ENCODE measurements at regions not wholly inside any gene's neighbourhood (a gene's known extent, or its start where the extent isn't known, plus 50 kb on each side); places are given as distances from the start of the nearest gene placed in this dataset.

DNA sequence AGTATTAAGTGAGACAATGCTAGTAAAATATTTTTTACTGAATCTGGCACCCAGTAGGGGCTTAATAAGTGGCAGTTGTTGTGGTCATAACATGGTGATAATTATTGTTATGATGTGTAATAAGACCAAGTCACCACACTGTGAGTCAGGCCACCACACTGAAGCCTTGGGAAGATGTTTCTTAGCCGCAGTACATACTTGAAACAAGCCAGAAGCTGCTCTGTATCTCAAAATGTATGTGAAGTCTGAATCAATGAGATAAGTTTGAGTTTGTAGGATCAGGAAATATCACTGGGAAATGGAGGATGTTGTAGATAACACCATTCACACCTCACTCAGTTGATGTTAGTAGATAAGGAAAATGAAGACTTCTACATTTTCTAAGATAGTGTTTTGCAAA, 51.3 kb upstream of the PTPN3 start:
- no peak for DNase-seq

DNA sequence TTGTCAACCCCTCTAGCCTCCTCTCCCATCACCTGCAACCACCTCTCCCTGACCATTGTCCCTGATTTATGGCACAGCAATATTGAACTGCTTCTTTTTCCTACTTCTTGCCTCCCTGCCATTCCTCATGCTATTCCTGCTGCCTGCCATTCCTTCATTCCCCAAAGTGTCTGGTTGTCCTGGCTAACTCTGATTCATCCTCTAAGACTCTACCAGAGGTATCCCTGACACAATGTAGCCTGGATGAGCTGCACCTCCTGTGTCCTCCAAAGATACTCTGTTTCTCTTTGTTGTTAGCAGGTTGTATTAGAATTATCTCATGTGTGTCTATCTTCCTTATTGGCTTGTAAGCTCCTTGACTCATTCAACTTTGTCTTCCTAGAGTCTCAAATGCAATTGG, 53.5 kb upstream of the PTPN3 start:
- peak; percentile 76 for DNase-seq

DNA sequence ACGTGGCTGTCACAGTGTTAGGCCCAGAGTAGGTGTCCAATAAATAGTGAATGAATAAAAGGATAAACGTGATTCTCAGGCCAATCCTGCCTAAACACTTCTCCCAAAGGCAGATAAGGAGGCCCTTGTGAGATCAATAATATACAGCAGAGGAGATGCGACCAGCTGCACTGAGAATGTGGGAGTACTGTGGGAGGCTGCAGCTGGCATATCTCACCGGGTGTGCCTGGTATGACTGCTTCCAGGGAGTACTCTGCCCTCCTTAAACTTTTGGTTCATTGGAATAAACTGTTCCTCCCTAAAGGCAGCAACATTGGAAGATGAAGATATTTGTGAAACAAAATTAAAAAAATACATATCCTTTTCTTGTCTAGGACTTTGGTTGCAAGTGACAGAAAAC, 57.1 kb upstream of the PTPN3 start:
- DNase-seq: no peak

DNA sequence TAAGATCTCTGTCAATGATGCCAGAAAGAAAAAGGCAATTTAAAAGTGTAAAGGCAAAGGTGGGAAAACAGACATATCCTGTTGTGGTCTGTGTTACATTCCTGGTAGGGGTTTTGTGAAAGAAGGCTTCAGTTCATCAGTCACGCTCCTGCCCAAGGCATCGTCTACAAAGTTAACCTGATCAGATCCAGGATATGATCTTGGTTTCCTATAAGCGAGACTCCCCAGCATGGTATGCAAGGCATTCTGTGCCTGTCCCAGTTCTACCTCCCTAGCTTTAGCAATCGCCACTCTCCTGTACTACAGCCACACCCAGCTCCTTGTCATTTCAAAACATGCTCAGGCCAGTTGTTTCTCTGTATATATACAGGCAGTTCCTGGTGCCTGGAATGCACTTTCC, 58.0 kb upstream of the PTPN3 start:
- DNase-seq: peak; percentile 97

DNA sequence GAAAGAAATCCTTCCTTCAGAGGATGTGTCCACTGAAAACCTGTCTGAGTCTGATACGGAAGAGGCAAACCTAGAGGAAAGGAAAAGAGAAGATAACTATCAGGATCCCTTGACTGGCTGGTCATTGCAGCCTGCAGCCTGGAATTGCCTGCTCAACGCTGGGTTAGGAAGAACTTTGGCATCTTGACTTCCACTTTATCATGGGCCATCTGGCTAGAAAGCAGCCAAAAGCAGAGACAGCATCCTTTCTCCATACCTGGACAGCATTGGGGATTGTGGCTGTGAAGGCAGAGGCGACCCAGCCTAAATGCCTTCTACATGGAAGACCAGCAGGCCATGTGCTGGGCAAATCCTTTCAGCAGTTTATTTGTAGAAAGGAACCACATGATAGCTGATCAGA, 58.7 kb upstream of the PTPN3 start:
- peak; percentile 72 for DNase-seq

DNA sequence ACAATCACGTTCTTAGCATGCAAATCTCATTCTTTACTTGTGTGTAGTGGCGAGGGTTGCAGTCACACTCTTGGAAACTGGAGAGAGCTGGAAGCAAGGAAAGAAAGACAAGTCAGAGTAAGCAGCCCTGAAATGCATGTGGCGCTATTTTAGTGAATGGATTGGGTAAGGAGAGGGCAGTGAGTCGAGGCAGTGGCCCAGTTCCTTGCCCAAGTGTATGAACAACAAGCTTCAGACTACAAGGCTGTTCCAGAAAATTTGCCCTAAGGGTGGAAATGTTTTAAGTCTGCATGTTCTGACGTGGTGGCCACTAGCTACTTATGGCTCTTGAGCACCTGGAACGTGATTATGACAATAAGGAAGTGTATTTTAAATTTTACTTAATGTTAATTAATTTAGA, 59.4 kb upstream of the PTPN3 start:
- no peak for DNase-seq

DNA sequence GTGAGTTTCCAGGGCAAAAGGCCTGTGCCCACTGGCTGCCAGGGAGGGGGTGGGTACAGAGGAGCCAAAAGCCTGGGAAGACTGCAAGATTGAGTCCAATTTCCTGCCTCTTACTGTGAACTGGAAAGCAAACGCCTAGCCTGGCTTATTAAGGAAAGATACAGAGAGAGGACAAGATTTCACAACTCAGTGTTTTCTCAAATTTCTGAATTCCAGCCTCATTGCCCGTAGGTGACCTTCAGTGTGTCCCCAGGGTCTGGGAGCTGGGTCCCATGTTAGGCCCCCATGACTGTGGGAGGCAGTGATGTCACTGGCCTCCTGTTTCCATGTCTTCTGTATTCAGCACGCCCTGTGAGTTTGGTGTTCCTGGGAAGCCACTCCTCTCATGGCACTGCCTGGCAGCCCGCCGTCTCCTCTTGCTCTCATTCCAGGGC, 60.6 kb upstream of the PTPN3 start:
- DNase-seq: no peak

DNA sequence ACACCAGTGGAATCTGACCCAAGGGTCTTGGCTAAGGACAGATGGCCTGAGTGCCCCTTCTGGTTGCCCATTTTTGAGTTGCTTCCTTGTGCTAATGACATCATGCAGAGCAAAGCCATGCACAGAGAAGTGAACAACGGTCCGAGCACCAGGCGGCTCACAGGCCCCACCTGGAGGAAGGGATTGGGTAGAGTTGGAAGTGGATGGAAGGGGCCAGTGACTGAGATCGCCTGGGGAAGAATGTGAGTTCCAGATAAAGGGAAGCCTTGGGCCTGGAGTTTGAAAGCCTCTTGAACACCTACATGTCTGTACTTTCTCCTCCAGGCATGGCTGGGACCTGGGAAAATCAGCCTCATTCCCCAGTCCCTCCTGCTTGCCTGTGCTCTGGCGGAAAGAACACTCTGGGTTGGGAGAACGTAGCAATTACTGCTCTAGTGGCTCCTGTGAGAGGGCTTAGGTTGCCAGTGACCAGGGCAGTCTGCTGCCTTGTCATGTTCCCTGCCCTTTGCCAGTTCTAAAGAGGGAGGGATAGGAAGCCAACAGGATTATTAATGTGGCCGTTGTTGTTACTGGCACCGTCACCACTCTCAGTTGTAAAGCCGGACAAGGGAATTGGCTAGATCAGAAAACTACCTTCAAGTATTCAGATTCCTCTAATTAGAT, 62.5 kb upstream of the PTPN3 start:
- DNase-seq: peak; percentile 96

DNA sequence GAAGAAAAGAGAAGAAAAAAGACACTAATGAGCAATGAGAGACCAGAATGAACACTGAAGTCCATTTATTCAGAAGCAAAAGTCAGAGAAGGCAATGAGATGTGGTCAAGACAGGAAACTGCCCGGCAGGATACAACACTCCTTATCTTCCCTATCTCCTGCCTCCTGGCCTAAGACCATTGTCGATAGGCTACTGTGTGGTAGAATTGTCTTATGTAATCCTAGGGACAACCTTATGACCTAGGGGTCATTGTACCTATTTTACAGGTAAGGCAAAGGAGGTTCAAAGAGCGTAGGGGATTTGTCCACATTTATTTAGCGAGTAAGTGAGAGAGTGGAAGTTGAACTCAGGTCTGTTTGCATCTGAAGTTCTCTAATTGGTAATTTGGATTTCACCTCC, 63.0 kb upstream of the PTPN3 start:
- DNase-seq: no peak

DNA sequence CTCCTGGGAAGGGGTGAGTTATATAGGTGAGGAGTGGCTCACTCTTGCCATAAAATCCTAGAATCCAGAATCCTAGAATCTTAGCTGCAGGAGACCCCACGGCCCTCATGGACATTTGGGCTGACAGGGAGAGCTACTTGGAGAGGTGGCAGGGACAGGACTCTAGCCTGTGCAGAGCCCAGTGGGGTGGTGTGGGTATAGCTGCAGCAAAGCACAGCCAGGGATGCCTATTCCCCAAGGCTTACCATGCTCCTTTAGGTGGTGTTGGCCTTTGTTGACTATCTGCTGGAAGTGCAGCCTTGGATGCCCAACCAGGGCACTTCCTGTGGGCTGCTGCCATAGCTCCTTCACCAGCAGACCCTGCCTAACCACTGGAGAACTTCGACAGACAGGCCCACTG, 70.0 kb upstream of the PTPN3 start:
- DNase-seq: no peak

DNA sequence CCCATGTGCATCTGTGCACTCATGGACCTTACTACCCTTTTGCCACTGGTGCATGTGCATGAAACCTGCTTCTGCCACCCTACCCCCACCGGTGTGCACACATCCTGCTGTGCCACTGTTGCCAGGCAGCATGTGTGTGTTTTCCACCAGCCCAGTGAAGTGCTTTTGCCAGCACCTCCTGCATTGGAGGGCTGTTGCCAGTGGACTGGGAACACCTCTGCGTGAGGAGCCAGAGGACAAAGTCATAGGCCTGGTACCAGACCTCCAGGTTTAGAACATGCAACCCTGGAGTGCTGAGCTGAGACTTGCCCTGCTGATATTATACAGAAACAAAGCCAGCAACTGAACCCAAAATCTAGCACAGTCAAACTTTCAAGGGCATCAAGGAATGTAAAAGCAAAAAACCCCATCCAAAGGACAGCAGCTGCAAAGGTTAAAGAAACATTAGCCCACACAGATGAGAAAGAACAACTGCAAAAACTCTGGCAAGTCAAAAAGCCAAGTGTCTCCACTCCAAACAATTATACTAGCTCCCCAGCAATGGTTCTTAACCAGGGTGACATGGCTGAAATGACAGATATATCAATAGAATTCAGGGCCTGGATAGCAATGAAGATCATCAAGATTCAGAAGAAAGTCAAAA, 70.6 kb upstream of the PTPN3 start:
- DNase-seq: no peak

DNA sequence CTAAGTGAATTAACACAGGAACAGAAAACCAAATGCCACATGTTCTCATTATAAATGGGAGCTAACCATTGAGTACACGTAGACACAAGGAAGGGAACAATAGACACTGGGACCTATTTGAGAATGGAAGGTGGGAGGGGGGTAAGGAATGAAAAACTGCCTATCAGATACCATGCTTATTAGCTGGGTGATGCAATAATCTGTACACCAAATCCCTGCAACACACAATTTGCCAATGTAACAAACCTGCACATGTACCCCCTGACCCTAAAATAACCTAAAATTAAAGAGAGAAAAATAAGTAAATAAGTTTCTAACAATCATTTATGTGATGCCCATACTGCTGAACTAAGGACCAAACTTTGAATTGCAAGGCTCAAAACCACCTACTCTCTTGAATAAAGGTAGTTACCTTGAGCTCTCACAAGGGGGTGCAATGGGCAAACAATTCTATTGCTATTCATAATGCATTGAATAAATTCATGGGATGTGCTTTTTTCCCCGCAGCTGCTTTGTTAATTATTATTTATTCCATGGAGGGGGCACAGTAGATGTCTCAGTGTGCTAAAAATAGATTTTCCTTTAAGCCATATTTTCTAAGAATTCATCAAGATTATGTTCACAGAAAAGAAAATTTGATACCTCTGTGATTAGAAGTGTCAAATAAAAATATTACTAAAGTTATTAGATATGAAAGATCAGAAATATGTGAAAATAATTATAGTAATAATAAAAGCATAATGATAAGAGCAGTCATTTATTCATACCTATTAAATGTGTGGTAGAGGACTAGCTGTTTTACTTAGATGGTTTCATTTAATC, 76.2 kb upstream of the PTPN3 start:
- DNase-seq: no peak

DNA sequence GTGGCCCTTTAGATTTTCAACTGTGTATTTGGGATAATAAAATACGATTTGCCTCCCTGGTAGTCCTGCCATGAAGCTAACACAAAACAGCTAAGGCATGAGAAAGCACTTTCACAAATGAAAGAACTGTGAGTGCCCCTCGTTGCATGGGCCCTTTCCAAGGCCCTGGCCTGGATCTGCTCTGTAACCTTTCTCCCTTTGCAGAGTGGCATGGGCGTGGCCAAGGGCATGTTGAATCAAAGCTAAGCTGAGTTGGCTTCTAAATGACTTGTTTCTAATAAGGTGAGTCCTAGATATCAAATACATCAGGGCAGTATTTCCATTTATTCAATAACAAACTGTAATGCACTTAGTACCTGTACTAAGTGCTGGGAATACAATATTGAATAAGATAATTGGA, 78.7 kb upstream of the PTPN3 start:
- DNase-seq: no peak

DNA sequence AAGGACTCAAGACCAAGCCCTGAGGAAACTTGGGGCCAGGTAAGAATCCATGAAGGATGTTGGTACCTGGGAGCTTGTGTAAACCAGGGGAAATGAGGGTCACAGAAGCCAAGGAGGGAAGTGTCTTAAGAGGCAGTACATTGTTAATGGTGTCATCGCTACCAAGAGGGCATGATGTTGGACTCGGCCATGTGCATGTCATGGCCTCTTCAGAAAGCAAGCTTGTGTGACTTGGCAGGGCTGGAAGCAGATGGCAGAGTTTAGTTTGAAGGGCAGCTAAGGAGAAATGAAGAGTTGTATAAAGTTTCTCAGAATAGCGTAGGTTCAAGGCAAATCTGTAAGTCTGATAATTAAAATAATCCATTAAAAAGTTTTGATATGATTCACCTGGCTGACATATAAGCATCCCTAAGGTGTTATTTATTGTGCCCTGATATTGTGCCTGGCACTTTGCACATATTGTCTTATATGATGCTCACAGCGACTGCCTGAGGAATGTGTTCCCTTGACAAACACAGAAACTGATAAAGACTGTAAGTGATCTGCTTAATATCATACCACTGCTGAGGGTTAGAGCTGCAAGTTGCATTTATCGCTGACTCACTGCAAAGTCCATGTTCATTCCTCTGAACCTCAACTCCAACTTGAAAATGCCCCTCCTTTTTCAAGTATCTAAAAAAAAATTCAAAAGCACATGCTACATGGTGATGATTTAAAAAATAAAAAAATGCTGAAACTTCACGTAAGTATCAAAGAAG, 81.3 kb upstream of the PTPN3 start:
- DNase-seq: no peak

DNA sequence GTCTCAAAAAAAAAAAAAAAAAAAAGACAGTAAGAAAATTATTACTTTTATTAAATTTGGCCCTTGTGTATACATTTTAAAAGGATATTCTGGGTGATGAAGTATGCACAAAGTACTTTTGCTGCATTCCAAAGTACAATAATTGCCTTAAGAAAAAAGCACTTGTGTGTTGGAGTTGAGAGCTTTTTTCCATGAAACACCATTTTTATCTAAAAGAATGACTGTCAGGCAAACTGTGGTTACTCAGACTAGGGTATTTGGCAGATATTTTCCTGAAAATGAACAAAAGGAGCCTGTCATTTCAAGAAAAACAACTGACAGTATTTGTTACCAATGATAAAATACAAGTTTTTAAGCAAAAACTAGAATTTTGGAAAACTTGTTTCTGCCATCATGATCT, 84.3 kb upstream of the PTPN3 start:
- DNase-seq: no peak

DNA sequence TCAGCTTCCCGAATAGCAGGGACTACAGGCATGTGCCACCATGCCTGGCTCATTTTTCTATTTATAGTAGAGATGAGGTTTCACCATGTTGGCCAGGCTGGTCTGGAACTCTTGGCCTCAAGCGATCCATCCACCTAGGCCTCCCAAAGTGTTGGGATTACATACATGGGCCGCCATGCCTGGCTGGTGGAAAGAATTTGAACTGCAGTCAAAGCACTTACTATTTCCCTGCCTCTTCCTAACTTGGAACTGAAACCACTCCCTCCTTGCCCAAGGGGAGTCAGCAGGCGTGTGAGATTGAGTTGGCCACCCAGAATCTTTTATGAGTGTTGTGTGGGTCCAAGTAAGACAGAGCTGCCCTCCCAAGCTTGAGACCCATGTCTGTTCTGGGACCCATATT, 86.1 kb upstream of the PTPN3 start:
- no peak for DNase-seq

DNA sequence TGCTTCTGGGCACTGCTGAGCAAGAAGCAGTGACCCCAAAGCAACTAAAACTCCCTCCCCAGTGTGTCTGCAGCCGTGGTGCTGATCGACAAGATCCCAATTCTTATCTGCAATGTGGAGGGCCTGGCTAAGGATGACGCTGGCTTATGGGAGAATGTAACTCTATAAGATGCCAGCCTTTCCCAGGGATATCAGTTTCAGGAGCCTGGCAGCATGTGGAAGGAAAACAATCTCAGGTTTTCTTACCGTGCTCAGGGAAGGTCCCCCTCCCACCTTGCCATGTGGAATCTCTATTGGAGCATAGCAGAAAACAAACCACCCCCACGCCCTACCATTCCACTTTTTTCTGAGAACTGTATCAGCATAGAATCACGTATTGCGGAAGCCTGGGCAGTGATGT, 87.7 kb upstream of the PTPN3 start:
- DNase-seq: no peak

DNA sequence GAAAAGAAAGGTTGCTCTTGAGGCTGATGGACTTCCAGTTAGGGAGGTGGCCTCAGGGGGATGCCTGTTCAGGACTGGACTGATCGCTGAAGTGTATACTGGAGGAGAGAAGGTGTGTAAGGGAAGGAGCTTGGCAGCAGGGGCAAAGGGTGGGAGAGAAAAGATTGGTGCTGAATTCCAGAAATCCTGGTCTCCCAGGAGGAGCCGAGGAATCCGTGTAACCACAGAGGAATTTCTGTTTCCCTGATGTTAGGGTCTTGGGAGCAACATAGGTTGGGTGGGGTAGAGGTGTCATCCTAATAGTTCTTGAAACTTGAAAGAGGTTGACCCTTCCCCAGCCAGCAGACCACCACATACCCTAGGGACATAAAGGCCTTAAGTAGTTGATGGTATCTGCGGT, 88.9 kb upstream of the PTPN3 start:
- peak; percentile 64 for DNase-seq

DNA sequence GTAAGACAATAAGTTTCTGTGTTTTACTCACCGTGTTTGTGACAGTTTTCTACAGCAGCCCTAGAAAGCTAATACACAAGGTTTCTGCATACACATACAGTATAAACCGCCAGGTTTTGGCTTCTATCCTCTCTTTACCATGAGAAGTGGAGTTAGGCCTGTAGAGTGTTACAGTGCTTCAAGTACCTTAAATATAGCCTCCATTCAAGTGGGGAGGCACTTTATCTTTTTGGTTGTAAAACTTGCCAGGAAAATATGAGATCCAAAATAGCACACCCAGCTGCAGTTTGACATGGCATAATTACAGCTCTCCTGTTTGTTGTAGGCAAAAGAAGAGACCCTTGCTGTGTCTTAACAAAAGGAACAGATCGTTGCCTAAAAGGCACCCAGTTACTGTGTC, 90.3 kb upstream of the PTPN3 start:
- DNase-seq: no peak

DNA sequence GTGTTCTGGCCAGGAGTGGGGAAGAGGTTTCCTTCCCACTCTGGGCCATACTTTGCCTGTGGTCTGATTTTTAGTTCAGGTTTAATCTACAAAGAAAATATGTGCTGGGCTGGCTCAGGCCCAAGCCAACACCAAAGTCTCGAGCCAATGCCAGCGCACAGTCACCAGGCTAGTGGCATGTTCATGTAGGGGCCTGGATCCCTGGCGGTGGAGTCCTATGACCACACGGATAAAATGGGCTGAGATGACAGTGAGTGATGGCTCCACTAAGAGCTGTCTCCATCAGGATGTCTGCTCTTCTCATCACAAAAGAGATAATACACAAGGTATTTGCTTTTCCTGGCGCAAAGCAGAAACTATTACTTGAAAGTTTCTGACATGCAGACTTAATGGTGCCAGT, 92.9 kb upstream of the PTPN3 start:
- no peak for DNase-seq

DNA sequence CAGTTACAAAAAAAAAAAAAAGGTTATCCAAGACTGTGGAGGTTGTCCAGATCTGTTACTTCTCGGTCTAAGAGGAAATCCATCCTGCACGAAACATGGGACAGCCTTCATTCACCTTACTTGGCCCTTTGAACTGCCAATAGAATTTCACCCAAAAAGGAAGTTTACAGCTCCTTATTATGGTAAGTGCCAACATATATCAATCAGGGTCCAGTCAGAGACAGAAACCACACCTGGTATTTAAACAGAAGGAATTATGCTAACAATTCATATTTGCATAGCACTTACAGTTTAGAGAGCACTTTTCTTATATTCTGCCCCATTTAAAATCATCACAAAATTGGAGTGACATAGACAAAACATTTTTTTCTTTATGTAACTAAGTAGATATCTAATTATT, 93.6 kb upstream of the PTPN3 start:
- DNase-seq: no peak

DNA sequence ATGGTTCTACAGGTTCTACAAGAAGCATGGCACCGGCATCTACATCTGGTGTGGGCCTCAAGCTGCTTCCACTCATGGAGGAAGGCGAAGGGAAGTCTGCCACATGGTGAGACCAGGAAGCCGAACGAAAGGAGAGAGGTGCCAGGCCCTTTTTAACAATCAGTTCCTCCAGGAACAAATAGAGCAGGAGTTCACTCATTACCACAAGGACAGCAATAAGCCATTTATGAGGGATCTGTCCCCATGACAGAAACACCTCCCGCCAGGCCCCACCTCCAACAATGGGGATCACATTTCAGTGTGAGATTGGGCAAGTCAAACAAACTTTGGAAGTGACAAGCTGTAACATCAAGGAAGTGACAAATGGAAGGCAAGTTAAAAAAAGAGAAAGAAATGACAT, 95.5 kb upstream of the PTPN3 start:
- no peak for DNase-seq

DNA sequence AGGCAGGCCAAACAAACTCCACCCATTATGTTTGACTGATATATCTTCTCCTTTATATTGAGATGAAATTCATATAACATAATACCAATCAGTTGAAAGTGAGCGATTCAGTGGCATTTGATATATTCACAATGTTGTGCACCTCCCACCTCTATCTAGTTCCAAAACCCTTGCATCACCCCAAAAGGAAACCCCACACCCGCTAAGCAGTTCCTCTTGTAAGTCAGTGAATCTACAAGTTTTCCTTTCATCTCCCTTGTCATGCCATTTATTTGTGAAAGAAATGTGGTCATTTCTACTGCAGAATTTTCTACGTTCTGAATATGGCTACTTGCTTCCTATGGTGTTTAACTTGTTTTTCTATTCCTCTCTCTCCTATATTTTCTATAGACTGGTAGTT, 99.4 kb upstream of the PTPN3 start:
- no peak for DNase-seq

DNA sequence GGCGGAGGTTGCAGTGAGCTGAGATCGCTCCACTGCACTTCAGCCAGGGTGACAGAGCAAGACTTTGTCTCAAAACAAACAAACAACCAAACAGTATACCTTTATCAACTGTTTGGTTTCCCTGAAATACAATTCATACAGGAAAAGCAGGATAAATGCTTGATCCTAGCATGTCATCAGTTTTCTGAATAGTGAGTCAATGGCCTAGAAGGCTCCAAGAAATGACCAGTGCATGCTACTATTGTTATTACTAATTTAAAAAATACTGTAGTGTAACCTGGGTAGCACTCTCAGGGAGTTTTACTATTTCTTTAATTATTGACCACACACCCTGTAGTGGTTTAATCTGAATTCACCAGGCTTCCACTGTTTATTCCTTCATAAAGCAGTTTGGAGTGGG, 101.0 kb upstream of the PTPN3 start:
- DNase-seq: no peak
